ENCODE measurements at regions not wholly inside any gene's neighbourhood (a gene's known extent, or its start where the extent isn't known, plus 50 kb on each side); places are given as distances from the start of the nearest gene placed in this dataset.
"Not testable (repeated sequence)": the region's sequence is repeated elsewhere in the genome, so short reads cannot be mapped to it uniquely, and the experiment has no call there.

GRCh38 chr11:79609511-79609910, 168.7 kb upstream of the TENM4 start:
- no peak overlapping the region for H3K4me2 ChIP-seq (ENCODE audit: insufficient read depth, low read length, poor library complexity, severe bottlenecking)
- H3K79me1 ChIP-seq (ENCODE audit: low read depth, low read length) = no peaks in the 10 kb centered on the region
- H3K23ac ChIP-seq (ENCODE audit: low read depth, low read length, poor library complexity) = no peak overlapping the region
- H4K8ac ChIP-seq (ENCODE audit: low read depth, low read length) = no peak overlapping the region
- no peaks in the 10 kb centered on the region for H3K4me1 ChIP-seq (ENCODE audit: control insufficient read depth in 2 of 2, insufficient read depth in 1 of 2, low read depth in 1 of 2, low read length in 2 of 2)
- H3K27me3 ChIP-seq (ENCODE audit: control insufficient read depth in 3 of 3, insufficient read depth in 3 of 3, low read depth in 1 of 3, low read length in 3 of 3) = no peaks in the 10 kb centered on the region
- no peak overlapping the region for H4K91ac ChIP-seq (ENCODE audit: low read depth, low read length, poor library complexity)
- no peak overlapping the region for H2BK120ac ChIP-seq (ENCODE audit: low read depth, low read length)
- H3K18ac ChIP-seq (ENCODE audit: low read length) = no peak overlapping the region
- H2BK15ac ChIP-seq (ENCODE audit: low read length) = no peak overlapping the region
- H3K9ac ChIP-seq (ENCODE audit: low read depth, low read length, poor library complexity) = no peak overlapping the region
- no peak overlapping the region for H3K27ac ChIP-seq (replicated peaks; ENCODE audit: low read length)
- no peak for DNase-seq (ENCODE audit: low spot score)
- H3K4ac ChIP-seq (ENCODE audit: low read length) = no peak overlapping the region
- no peaks in the 10 kb centered on the region for H3K9me3 ChIP-seq (replicated peaks in 1 of 2; ENCODE audit: control insufficient read depth in 2 of 2, insufficient read depth in 1 of 2, low read depth in 1 of 2, low read length in 2 of 2)
- no peak overlapping the region for H2BK5ac ChIP-seq (ENCODE audit: low read length)
- H3K36me3 ChIP-seq (replicated peaks in 1 of 2; ENCODE audit: control insufficient read depth in 2 of 2, insufficient read depth in 2 of 2, low read length in 2 of 2) = no peaks in the 10 kb centered on the region
- no peak overlapping the region for H3K14ac ChIP-seq (ENCODE audit: low read length)
- H3K4me3 ChIP-seq (ENCODE audit: low read length in 2 of 2) = no peak overlapping the region
- H2AFZ ChIP-seq (ENCODE audit: low read length) = no peak overlapping the region
- no peak overlapping the region for H2AK5ac ChIP-seq (ENCODE audit: low read depth, low read length)
- no peak overlapping the region for H2BK12ac ChIP-seq (ENCODE audit: low read length)
- WGBS, 2 donors (ENCODE audit: extremely low coverage in 2 of 2, insufficient read length in 2 of 2, insufficient replicate concordance in 1 of 2) = no CpG with 5 or more reads among the region's 2 CpGs

- not testable (repeated sequence) for H4K8ac ChIP-seq (ENCODE audit: low read depth, low read length); H3K27ac ChIP-seq (replicated peaks; ENCODE audit: low read length); H2AK5ac ChIP-seq (ENCODE audit: low read depth, low read length); H2BK5ac ChIP-seq (ENCODE audit: low read length); H3K4ac ChIP-seq (ENCODE audit: low read length); H3K23ac ChIP-seq (ENCODE audit: low read depth, low read length, poor library complexity); H3K4me1 ChIP-seq (ENCODE audit: control insufficient read depth in 2 of 2, insufficient read depth in 1 of 2, low read depth in 1 of 2, low read length in 2 of 2); H3K18ac ChIP-seq (ENCODE audit: low read length); H3K27me3 ChIP-seq (ENCODE audit: control insufficient read depth in 3 of 3, insufficient read depth in 3 of 3, low read depth in 1 of 3, low read length in 3 of 3); H3K4me2 ChIP-seq (ENCODE audit: insufficient read depth, low read length, poor library complexity, severe bottlenecking); H3K9me3 ChIP-seq (replicated peaks in 1 of 2; ENCODE audit: control insufficient read depth in 2 of 2, insufficient read depth in 1 of 2, low read depth in 1 of 2, low read length in 2 of 2); H2AFZ ChIP-seq (ENCODE audit: low read length); H3K9ac ChIP-seq (ENCODE audit: low read depth, low read length, poor library complexity); H2BK12ac ChIP-seq (ENCODE audit: low read length); DNase-seq (ENCODE audit: low spot score); H2BK120ac ChIP-seq (ENCODE audit: low read depth, low read length); H3K36me3 ChIP-seq (replicated peaks in 1 of 2; ENCODE audit: control insufficient read depth in 2 of 2, insufficient read depth in 2 of 2, low read length in 2 of 2); H3K79me1 ChIP-seq (ENCODE audit: low read depth, low read length); H3K14ac ChIP-seq (ENCODE audit: low read length); H3K4me3 ChIP-seq (ENCODE audit: low read length in 2 of 2); H2BK15ac ChIP-seq (ENCODE audit: low read length); H4K91ac ChIP-seq (ENCODE audit: low read depth, low read length, poor library complexity)
- no CpG with 5 or more reads among the region's 3 CpGs for WGBS, 2 donors (ENCODE audit: extremely low coverage in 2 of 2, insufficient read length in 2 of 2, insufficient replicate concordance in 1 of 2)
Measured at GRCh38 chr11:79606461-79606860, 165.6 kb upstream of the TENM4 start.

- no peaks in the 10 kb centered on the region for H3K36me3 ChIP-seq (replicated peaks in 1 of 2; ENCODE audit: control insufficient read depth in 2 of 2, insufficient read depth in 2 of 2, low read length in 2 of 2)
- WGBS, 2 donors (ENCODE audit: extremely low coverage in 2 of 2, insufficient read length in 2 of 2, insufficient replicate concordance in 1 of 2) = no CpG with 5 or more reads among the region's 12 CpGs
- no peak overlapping the region for H3K14ac ChIP-seq (ENCODE audit: low read length)
- H2BK120ac ChIP-seq (ENCODE audit: low read depth, low read length) = no peak overlapping the region
- no peak overlapping the region for H3K9ac ChIP-seq (ENCODE audit: low read depth, low read length, poor library complexity)
- H2AK5ac ChIP-seq (ENCODE audit: low read depth, low read length) = no peak overlapping the region
- H2BK12ac ChIP-seq (ENCODE audit: low read length) = no peak overlapping the region
- H3K27me3 ChIP-seq (ENCODE audit: control insufficient read depth in 3 of 3, insufficient read depth in 3 of 3, low read depth in 1 of 3, low read length in 3 of 3) = no peaks in the 10 kb centered on the region
- H3K4me3 ChIP-seq (ENCODE audit: low read length in 2 of 2) = no peak overlapping the region
- no peak overlapping the region for H4K8ac ChIP-seq (ENCODE audit: low read depth, low read length)
- no peak overlapping the region for H2AFZ ChIP-seq (ENCODE audit: low read length)
- H3K18ac ChIP-seq (ENCODE audit: low read length) = no peak overlapping the region
- DNase-seq (ENCODE audit: low spot score) = no peak
- no peak overlapping the region for H3K4ac ChIP-seq (ENCODE audit: low read length)
- H3K4me1 ChIP-seq (ENCODE audit: control insufficient read depth in 2 of 2, insufficient read depth in 1 of 2, low read depth in 1 of 2, low read length in 2 of 2) = peaks cover 0 to 9% of the 10 kb centered on the region in 2 donors
- H3K79me1 ChIP-seq (ENCODE audit: low read depth, low read length) = peaks cover 2% of the 10 kb centered on the region
- no peaks in the 10 kb centered on the region for H3K9me3 ChIP-seq (replicated peaks in 1 of 2; ENCODE audit: control insufficient read depth in 2 of 2, insufficient read depth in 1 of 2, low read depth in 1 of 2, low read length in 2 of 2)
- H4K91ac ChIP-seq (ENCODE audit: low read depth, low read length, poor library complexity) = no peak overlapping the region
- no peak overlapping the region for H3K4me2 ChIP-seq (ENCODE audit: insufficient read depth, low read length, poor library complexity, severe bottlenecking)
- H3K23ac ChIP-seq (ENCODE audit: low read depth, low read length, poor library complexity) = no peak overlapping the region
- no peak overlapping the region for H3K27ac ChIP-seq (replicated peaks; ENCODE audit: low read length)
- H2BK15ac ChIP-seq (ENCODE audit: low read length) = no peak overlapping the region
- H2BK5ac ChIP-seq (ENCODE audit: low read length) = no peak overlapping the region
Measured at GRCh38 chr11:79600711-79601110, 159.9 kb upstream of the TENM4 start.

- no peak overlapping the region for H2BK5ac ChIP-seq (ENCODE audit: low read length)
- no peak overlapping the region for H3K18ac ChIP-seq (ENCODE audit: low read length)
- H4K91ac ChIP-seq (ENCODE audit: low read depth, low read length, poor library complexity) = no peak overlapping the region
- H3K23ac ChIP-seq (ENCODE audit: low read depth, low read length, poor library complexity) = no peak overlapping the region
- no peak for DNase-seq (ENCODE audit: low spot score)
- H3K4me2 ChIP-seq (ENCODE audit: insufficient read depth, low read length, poor library complexity, severe bottlenecking) = no peak overlapping the region
- no peaks in the 10 kb centered on the region for H3K36me3 ChIP-seq (replicated peaks in 1 of 2; ENCODE audit: control insufficient read depth in 2 of 2, insufficient read depth in 2 of 2, low read length in 2 of 2)
- H2BK120ac ChIP-seq (ENCODE audit: low read depth, low read length) = no peak overlapping the region
- H2AFZ ChIP-seq (ENCODE audit: low read length) = no peak overlapping the region
- no peak overlapping the region for H3K9ac ChIP-seq (ENCODE audit: low read depth, low read length, poor library complexity)
- H3K79me1 ChIP-seq (ENCODE audit: low read depth, low read length) = no peaks in the 10 kb centered on the region
- H3K14ac ChIP-seq (ENCODE audit: low read length) = no peak overlapping the region
- no peak overlapping the region for H2BK15ac ChIP-seq (ENCODE audit: low read length)
- no peaks in the 10 kb centered on the region for H3K27me3 ChIP-seq (ENCODE audit: control insufficient read depth in 3 of 3, insufficient read depth in 3 of 3, low read depth in 1 of 3, low read length in 3 of 3)
- H3K4me1 ChIP-seq (ENCODE audit: control insufficient read depth in 2 of 2, insufficient read depth in 1 of 2, low read depth in 1 of 2, low read length in 2 of 2) = peaks cover 0 to 4% of the 10 kb centered on the region in 2 donors
- no peak overlapping the region for H3K4me3 ChIP-seq (ENCODE audit: low read length in 2 of 2)
- H3K27ac ChIP-seq (replicated peaks; ENCODE audit: low read length) = no peak overlapping the region
- no peak overlapping the region for H3K4ac ChIP-seq (ENCODE audit: low read length)
- H2BK12ac ChIP-seq (ENCODE audit: low read length) = no peak overlapping the region
- H4K8ac ChIP-seq (ENCODE audit: low read depth, low read length) = no peak overlapping the region
- H3K9me3 ChIP-seq (replicated peaks in 1 of 2; ENCODE audit: control insufficient read depth in 2 of 2, insufficient read depth in 1 of 2, low read depth in 1 of 2, low read length in 2 of 2) = no peaks in the 10 kb centered on the region
- no peak overlapping the region for H2AK5ac ChIP-seq (ENCODE audit: low read depth, low read length)
- no CpG with 5 or more reads among the region's 4 CpGs for WGBS, 2 donors (ENCODE audit: extremely low coverage in 2 of 2, insufficient read length in 2 of 2, insufficient replicate concordance in 1 of 2)
Measured at GRCh38 chr11:79594834-79595233, 154.0 kb upstream of the TENM4 start.
